H1 (cell line): ENCODE measurements at regions not wholly inside any gene's neighbourhood (a gene's known extent, or its start where the extent isn't known, plus 50 kb on each side); places are given as distances from the start of the nearest gene placed in this dataset.

Experiments
- CTCF ChIA-PET: fragments of 300-600 bp; sonication (Branson Sonifier 250); formaldehyde crosslinking; loops from one replicate; lab custom pipeline; 2021; ENCODE audit not compliant: partially characterized antibody; lab: Charles Lee
- POLR2A ChIA-PET: fragments of 300-600 bp; sonication (Branson Sonifier 250); formaldehyde crosslinking; loops from one replicate; lab custom pipeline; 2021; ENCODE audit warnings: inconsistent platforms; ENCODE audit not compliant: partially characterized antibody; lab: Charles Lee
- DNase-seq, 2 experiments: peaks; one replicate each; pipeline versions ENCODE4 v3.0.0 to v3.0.0-alpha.2; 2010 to 2022; ENCODE audit warnings: low spot score in 2 of 2, low read depth in 1 of 2, mixed read lengths in 1 of 2
- FAIRE-seq: peaks from 2 replicates; lab custom pipeline; 2011; peaks lifted over from hg19 to GRCh38; lab: Jason Lieb, UNC
- H2AFZ ChIP-seq: 2 replicates; pipeline ENCODE4 v1.8.1; 2012; ENCODE audit warnings: low read length, inconsistent platforms
- H2AK5ac ChIP-seq: 2 replicates; pipeline ENCODE4 v1.6.1; 2013; ENCODE audit warnings: low read depth, low read length
- H2BK120ac ChIP-seq: replicated peaks from 2 replicates; pipeline ENCODE3; 2013; ENCODE audit warnings: low read depth, low read length, inconsistent platforms
- H2BK12ac ChIP-seq: 2 replicates; pipeline ENCODE4 v1.6.1; 2013; ENCODE audit warnings: low read depth, low read length
- H2BK15ac ChIP-seq: 2 replicates; pipeline ENCODE4 v1.6.1; 2013; ENCODE audit warnings: low read length
- H2BK20ac ChIP-seq: 2 replicates; pipeline ENCODE4 v1.6.1; 2013; ENCODE audit warnings: low read length
- H2BK5ac ChIP-seq: 2 replicates; pipeline ENCODE4 v1.6.1; 2013; ENCODE audit warnings: low read depth, low read length
- H3K14ac ChIP-seq: 2 replicates; pipeline ENCODE4 v1.6.1; 2013; ENCODE audit warnings: inconsistent platforms; ENCODE audit not compliant: insufficient read length
- H3K18ac ChIP-seq: 2 replicates; pipeline ENCODE4 v1.6.1; 2013; ENCODE audit warnings: low read length; ENCODE audit errors: extremely low read depth
- H3K23ac ChIP-seq: 2 replicates; pipeline ENCODE4 v1.6.1; 2013; ENCODE audit warnings: inconsistent platforms; ENCODE audit not compliant: insufficient read length
- H3K23me2 ChIP-seq: 2 replicates; pipeline ENCODE4 v1.6.1; 2013; ENCODE audit warnings: low read depth, low read length
- H3K27ac ChIP-seq: 2 replicates; pipeline ENCODE4 v1.6.1; 2011; ENCODE audit warnings: low read depth, low read length, inconsistent platforms
- H3K27me3 ChIP-seq, 4 experiments: replicated peaks in 1 of 4; 1 replicate in 1 of 4; 2 replicates in 3 of 4; pipeline versions ENCODE4 v1.6.1 to v1.8.1; 2011 to 2013; ENCODE audit warnings: low read length in 3 of 4, mild to moderate bottlenecking in 3 of 4, inconsistent platforms in 2 of 4, mixed read lengths in 2 of 4, moderate library complexity in 1 of 4; ENCODE audit not compliant: control insufficient read depth in 3 of 4, insufficient read depth in 3 of 4; ENCODE audit errors: extremely low read depth in 1 of 4
- H3K36me3 ChIP-seq, 4 experiments: 2 replicates each; pipeline versions ENCODE4 v1.6.1 to v1.8.1; 2011 to 2013; ENCODE audit warnings: mild to moderate bottlenecking in 4 of 4, low read length in 3 of 4, moderate library complexity in 2 of 4, control low read depth in 1 of 4, inconsistent platforms in 1 of 4; ENCODE audit not compliant: insufficient read depth in 4 of 4, control insufficient read depth in 2 of 4
- H3K4ac ChIP-seq: replicated peaks from 2 replicates; pipeline ENCODE3; 2013; ENCODE audit warnings: low read length, low read depth, mixed read lengths, inconsistent platforms; ENCODE audit not compliant: insufficient read length
- H3K4me1 ChIP-seq, 4 experiments: replicated peaks in 1 of 4; 1 replicate in 1 of 4; 2 replicates in 3 of 4; pipeline versions ENCODE4 v1.6.1 to v1.8.1; 2011 to 2013; ENCODE audit warnings: low read length in 3 of 4, inconsistent platforms in 2 of 4, mixed read lengths in 1 of 4; ENCODE audit not compliant: insufficient read depth in 4 of 4, control insufficient read depth in 3 of 4
- H3K4me2 ChIP-seq, 2 experiments: 2 replicates each; pipeline versions ENCODE4 v1.6.1 to v1.8.1; 2011 to 2013; ENCODE audit warnings: low read depth in 2 of 2, low read length in 2 of 2, control low read depth in 1 of 2, inconsistent platforms in 1 of 2, mild to moderate bottlenecking in 1 of 2; ENCODE audit not compliant: insufficient read depth in 1 of 2
- H3K4me3 ChIP-seq, 4 experiments: fragments of 200-600, 300-600 bp in 1 of 4; sonication (generic), shearing (Covaris generic), sonication (Bioruptor Twin) in 1 of 4; 2 replicates each; pipeline versions ENCODE4 v1.5.1 to v1.8.1; 2011 to 2016; ENCODE audit warnings: low read length in 4 of 4, low read depth in 3 of 4, control low read depth in 2 of 4, inconsistent platforms in 2 of 4, mild to moderate bottlenecking in 2 of 4, mixed read lengths in 1 of 4, moderate library complexity in 1 of 4; ENCODE audit not compliant: insufficient read depth in 2 of 4; ENCODE audit errors: extremely low read depth in 1 of 4
- H3K56ac ChIP-seq: replicated peaks from 2 replicates; pipeline ENCODE3; 2013; ENCODE audit warnings: low read depth, mild to moderate bottlenecking, mixed read lengths, low read length, inconsistent platforms; ENCODE audit not compliant: insufficient read length
- H3K79me1 ChIP-seq: 2 replicates; pipeline ENCODE4 v1.6.1; 2013; ENCODE audit warnings: low read depth, low read length, control low read depth
- H3K79me2 ChIP-seq, 2 experiments: 2 replicates each; pipeline versions ENCODE4 v1.6.1 to v1.8.1; 2012 to 2013; ENCODE audit warnings: low read length in 2 of 2, mild to moderate bottlenecking in 2 of 2, inconsistent platforms in 1 of 2; ENCODE audit not compliant: insufficient read depth in 2 of 2, control insufficient read depth in 1 of 2
- H3K9ac ChIP-seq, 4 experiments: replicated peaks in 1 of 4; 1 replicate in 1 of 4; 2 replicates in 3 of 4; pipeline versions ENCODE4 v1.6.1 to v1.8.1; 2011 to 2013; ENCODE audit warnings: low read depth in 3 of 4, low read length in 3 of 4, control low read depth in 2 of 4, mild to moderate bottlenecking in 2 of 4, moderate library complexity in 2 of 4, inconsistent platforms in 1 of 4; ENCODE audit errors: extremely low read depth in 1 of 4
- H3K9me3 ChIP-seq, 2 experiments: 2 replicates each; pipeline versions ENCODE4 v1.6.1 to v1.8.1; 2012 to 2013; ENCODE audit warnings: mild to moderate bottlenecking in 2 of 2, moderate library complexity in 2 of 2, control low read depth in 1 of 2, inconsistent platforms in 1 of 2, low read depth in 1 of 2, low read length in 1 of 2, mixed read lengths in 1 of 2; ENCODE audit not compliant: insufficient read depth in 2 of 2
- H4K20me1 ChIP-seq, 2 experiments: replicated peaks in 1 of 2; 2 replicates each; pipeline versions ENCODE3 to v1.8.1; 2011 to 2013; ENCODE audit warnings: inconsistent platforms in 2 of 2, low read length in 2 of 2, mild to moderate bottlenecking in 1 of 2; ENCODE audit not compliant: insufficient read depth in 2 of 2, control insufficient read depth in 1 of 2
- H4K5ac ChIP-seq: 2 replicates; pipeline ENCODE4 v1.6.1; 2013; ENCODE audit warnings: low read length, low read depth, mixed read lengths, inconsistent platforms; ENCODE audit not compliant: insufficient read length
- H4K8ac ChIP-seq: 2 replicates; pipeline ENCODE4 v1.8.0; 2013; ENCODE audit warnings: mild to moderate bottlenecking, moderate library complexity, low read length, inconsistent platforms; ENCODE audit not compliant: insufficient read depth; ENCODE audit errors: extremely low read depth
- H4K91ac ChIP-seq: replicated peaks from 2 replicates; pipeline ENCODE3; 2013; ENCODE audit warnings: low read length, mixed read lengths, inconsistent platforms; ENCODE audit not compliant: insufficient read length
- JUN ChIP-seq: IDR thresholded peaks from 2 replicates; pipeline ENCODE4 v1.6.1; 2011; ENCODE audit warnings: low read depth, mild to moderate bottlenecking, improper control_type of control experiment, low read length
- TCF12 ChIP-seq: IDR thresholded peaks from 2 replicates; pipeline ENCODE4 v1.6.1; 2011; ENCODE audit warnings: low read depth, mild to moderate bottlenecking, low read length
- ZNF274 ChIP-seq: IDR thresholded peaks from 2 replicates; pipeline ENCODE4 v1.7.0; 2012; ENCODE audit warnings: low read length, borderline replicate concordance; ENCODE audit errors: extremely low read depth
- WGBS, 2 experiments: shearing (Covaris generic) in 1 of 2; methylation state at CpG; one replicate each; pipeline versions ENCODE4 v1.1.6 to v1.1.7; 2013 to 2015; ENCODE audit warnings: low lambda C conversion rate in 2 of 2, mixed read lengths in 2 of 2, inconsistent platforms in 1 of 2, low coverage in 1 of 2, missing lambda C conversion rate in 1 of 2; ENCODE audit not compliant: insufficient replicate concordance in 2 of 2, insufficient coverage in 1 of 2, insufficient read length in 1 of 2; ENCODE audit errors: extremely low coverage in 1 of 2, missing lambda C conversion rate in 1 of 2; 5-methylcytosine and 5-hydroxymethylcytosine counted together
- TF ChIP-seq, protein P1 (sequence below): IDR thresholded peaks from 2 replicates; pipeline ENCODE4 v1.6.1; 2011; ENCODE audit warnings: low read depth, mild to moderate bottlenecking, low read length; ENCODE audit not compliant: insufficient read depth

- no peak for TF ChIP-seq JUN
- TF ChIP-seq, protein P1, sequence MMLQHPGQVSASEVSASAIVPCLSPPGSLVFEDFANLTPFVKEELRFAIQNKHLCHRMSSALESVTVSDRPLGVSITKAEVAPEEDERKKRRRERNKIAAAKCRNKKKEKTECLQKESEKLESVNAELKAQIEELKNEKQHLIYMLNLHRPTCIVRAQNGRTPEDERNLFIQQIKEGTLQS: no peak
- no peak for TF ChIP-seq ZNF274
- TF ChIP-seq TCF12: no peak
- H4K91ac ChIP-seq: no peak overlapping the region
- no peak overlapping the region for H2BK5ac ChIP-seq
- no peaks in the 10 kb centered on the region for H3K36me3 ChIP-seq
- ChIA-PET POLR2A (no interaction called here), CTCF (interaction anchor here (0.6 to 1.6 kb wide), 3 partner anchors 271 to 346 kb away, joined by 3 to 4 read pairs (median 4); no protein-coding TSS in a partner anchor)
- no peak overlapping the region for H2AK5ac ChIP-seq
- no peak overlapping the region for H3K14ac ChIP-seq
- no peaks in the 10 kb centered on the region for H3K9me3 ChIP-seq
- no peaks in the 10 kb centered on the region for H4K20me1 ChIP-seq
- no peak overlapping the region for H3K27ac ChIP-seq
- no peak overlapping the region for H3K9ac ChIP-seq
- no peak overlapping the region for H3K56ac ChIP-seq
- no peak overlapping the region for H4K5ac ChIP-seq
- no peak overlapping the region for H2BK15ac ChIP-seq
- H2BK20ac ChIP-seq: no peak overlapping the region
- H3K4me1 ChIP-seq: no peaks in the 10 kb centered on the region
- no peak overlapping the region for H3K23ac ChIP-seq
- DNase-seq: no peak
- H2BK120ac ChIP-seq: no peak overlapping the region
- no peak overlapping the region for H3K18ac ChIP-seq
- no peak overlapping the region for H3K4ac ChIP-seq
- no peaks in the 10 kb centered on the region for H3K27me3 ChIP-seq
- H3K4me2 ChIP-seq: no peak overlapping the region
- H3K79me2 ChIP-seq: no peaks in the 10 kb centered on the region
- H3K79me1 ChIP-seq: no peaks in the 10 kb centered on the region
- FAIRE-seq: no peak
- peaks cover 2% of the 10 kb centered on the region; the same call in 1 of the 2 replicates for H3K23me2 ChIP-seq
- no peak overlapping the region for H2AFZ ChIP-seq
- no peak overlapping the region for H2BK12ac ChIP-seq
- no peak overlapping the region for H4K8ac ChIP-seq
- H3K4me3 ChIP-seq: no peak overlapping the region
- 91% methylated on average over 3 of the region's 3 CpGs; no CpG with 5 or more reads in 1 of the 2 experiments for WGBS, 2 experiments
Measured at GRCh38 chr1:233787599-233787998, 116.9 kb upstream of the SLC35F3 start.
